Fibroblast of lung (primary cell): ENCODE measurements at regions not wholly inside any gene's neighbourhood (a gene's known extent, or its start where the extent isn't known, plus 50 kb on each side); places are given as distances from the start of the nearest gene placed in this dataset.

Experiments
- CTCF ChIP-seq, 2 donors: IDR thresholded peaks in 1 of 2; conservative IDR thresholded peaks in 1 of 2; 1 replicate in 1 of 2; 2 replicates in 1 of 2; pipeline ENCODE4 v1.5.1; 2011 to 2012; ENCODE audit warnings: low read length in 2 of 2, control low read depth in 1 of 2, inconsistent platforms in 1 of 2, low read depth in 1 of 2, mild to moderate bottlenecking in 1 of 2
- EZH2 ChIP-seq: IDR thresholded peaks from 2 replicates; pipeline ENCODE4 v1.5.1; 2012; ENCODE audit warnings: low read length, control low read depth, mild to moderate bottlenecking; ENCODE audit errors: missing control alignments

DNA sequence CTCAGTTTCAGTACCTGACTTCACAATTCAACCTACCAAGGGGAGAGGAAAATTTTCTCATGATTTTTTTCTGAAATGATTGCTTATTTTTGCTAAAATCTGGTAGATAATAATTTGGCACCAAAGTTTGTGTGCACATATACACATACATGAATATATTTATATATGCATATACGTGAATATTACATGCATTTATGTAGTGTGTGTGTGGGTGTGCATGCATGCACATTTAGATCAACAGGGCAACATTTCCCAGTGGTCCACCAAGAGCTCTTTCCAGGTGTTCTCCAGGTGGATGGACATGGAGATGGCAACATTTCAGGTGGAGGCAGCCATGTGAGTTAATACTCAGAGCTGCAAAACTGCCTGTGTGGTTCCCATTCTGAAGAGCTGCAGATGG lies 320.9 kb downstream of the SAMD5 start:
- TF ChIP-seq CTCF (conservative IDR thresholded peaks at IDR 0.05 in 1 of 2, IDR thresholded peaks at IDR 0.05 in 1 of 2; ENCODE audit: low read depth in 1 of 2, low read length in 2 of 2) (no peak), EZH2 (no peak)
